HG03175 (cell line): ENCODE measurements at regions not wholly inside any gene's neighbourhood (a gene's known extent, or its start where the extent isn't known, plus 50 kb on each side); places are given as distances from the start of the nearest gene placed in this dataset.

Source experiments
- ATAC-seq: cut with Tn5 transposase; IDR thresholded peaks from one replicate; pipeline ENCODE4 v1.9.1; 2021; ENCODE audit warnings: mild to moderate bottlenecking, moderate library complexity; ENCODE audit not compliant: unreplicated experiment

- ATAC-seq = no peak
Measured at GRCh38 chr18:46425511-46425910, 231.5 kb downstream of the LOXHD1 start.

DNA sequence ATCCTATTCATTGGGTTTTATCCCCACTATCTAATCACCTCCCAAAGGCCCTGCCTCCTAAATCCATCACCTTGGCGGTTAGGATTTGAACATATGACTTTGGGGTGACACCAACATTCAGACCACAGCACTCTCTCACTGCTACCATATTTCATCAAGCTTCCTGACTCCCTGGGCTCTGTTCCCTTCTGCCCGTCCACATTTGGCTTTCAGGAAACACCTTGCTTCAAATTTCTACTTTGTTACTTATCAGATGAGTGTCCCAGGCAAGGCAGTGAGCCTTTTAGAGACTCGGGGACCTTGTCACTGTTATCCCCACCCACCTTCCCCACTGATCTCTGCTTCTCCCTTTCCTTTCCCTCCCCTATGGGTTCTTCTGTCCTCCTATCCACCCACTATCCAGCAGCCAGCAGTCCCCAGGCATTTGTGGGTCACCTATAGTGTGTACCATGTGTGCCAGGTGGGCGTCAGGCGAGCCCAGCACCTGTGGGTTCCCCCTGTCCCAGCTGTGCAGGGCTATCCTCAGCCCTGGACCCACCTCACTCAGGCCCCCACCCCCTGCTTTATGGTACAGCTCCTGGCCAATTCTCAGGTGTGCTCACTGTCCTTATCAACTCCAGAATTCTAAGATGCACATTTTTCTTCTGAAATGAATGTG is 230.9 kb downstream of the LOXHD1 start:
- ATAC-seq = no peak

- ATAC-seq = no peak
Measured at GRCh38 chr18:46426679-46427047, 230.4 kb downstream of the LOXHD1 start.
